ENCODE measurements at regions not wholly inside any gene's neighbourhood (a gene's known extent, or its start where the extent isn't known, plus 50 kb on each side); places are given as distances from the start of the nearest gene placed in this dataset.

GRCh38 chr1:34610063-34610462, 144.8 kb upstream of the GJB5 start:
- no peak for DNase-seq (ENCODE audit: low read depth)

GRCh38 chr1:34611571-34611970, 143.3 kb upstream of the GJB5 start:
- no peak for DNase-seq (ENCODE audit: low read depth)

GRCh38 chr1:34612091-34612827, 142.6 kb upstream of the GJB5 start:
- DNase-seq (ENCODE audit: low read depth), result no peak

GRCh38 chr1:34617321-34618118, 137.3 kb upstream of the GJB5 start:
- no peak for DNase-seq (ENCODE audit: low read depth)

- no peak for DNase-seq (ENCODE audit: low read depth)
Measured at GRCh38 chr1:34618381-34618780, 136.5 kb upstream of the GJB5 start.

- DNase-seq (ENCODE audit: low read depth), result no peak
Measured at GRCh38 chr1:34619256-34619655, 135.6 kb upstream of the GJB5 start.

- DNase-seq (ENCODE audit: low read depth), result no peak
Measured at GRCh38 chr1:34621916-34622315, 132.9 kb upstream of the GJB5 start.

- DNase-seq (ENCODE audit: low read depth), result no peak
Measured at GRCh38 chr1:34625521-34626015, 129.3 kb upstream of the GJB5 start.

- no peak for DNase-seq (ENCODE audit: low read depth)
Measured at GRCh38 chr1:34627465-34628240, 127.2 kb upstream of the GJB5 start.

- no peak for DNase-seq (ENCODE audit: low read depth)
Measured at GRCh38 chr1:34631126-34631525, 123.7 kb upstream of the GJB5 start.

- no peak for DNase-seq (ENCODE audit: low read depth)
Measured at GRCh38 chr1:34639701-34640100, 115.1 kb upstream of the GJB5 start.

GRCh38 chr1:34640654-34641401, 114.0 kb upstream of the GJB5 start:
- no peak for DNase-seq (ENCODE audit: low read depth)

- no peak for DNase-seq (ENCODE audit: low read depth)
Measured at GRCh38 chr1:34642679-34643078, 112.2 kb upstream of the GJB5 start.

- DNase-seq (ENCODE audit: low read depth), result no peak
Measured at GRCh38 chr1:34645109-34645688, 109.6 kb upstream of the GJB5 start.

- no peak for DNase-seq (ENCODE audit: low read depth)
Measured at GRCh38 chr1:34645919-34646318, 108.9 kb upstream of the GJB5 start.

GRCh38 chr1:34648501-34648900, 106.3 kb upstream of the GJB5 start:
- DNase-seq (ENCODE audit: low read depth), result no peak

GRCh38 chr1:34650090-34650489, 104.8 kb upstream of the GJB5 start:
- DNase-seq (ENCODE audit: low read depth), result no peak

- DNase-seq (ENCODE audit: low read depth), result no peak
Measured at GRCh38 chr1:34650800-34651199, 104.0 kb upstream of the GJB5 start.

- DNase-seq (ENCODE audit: low read depth), result no peak
Measured at GRCh38 chr1:34653110-34653509, 101.7 kb upstream of the GJB5 start.

- no peak for DNase-seq (ENCODE audit: low read depth)
Measured at GRCh38 chr1:34655206-34655874, 99.5 kb upstream of the GJB5 start.

- DNase-seq (ENCODE audit: low read depth), result no peak
Measured at GRCh38 chr1:34655875-34656240, 99.0 kb upstream of the GJB5 start.
